CD4-positive, alpha-beta T cell treated with Interleukin-4 for 1 hour (primary cell): ENCODE measurements at regions not wholly inside any gene's neighbourhood (a gene's known extent, or its start where the extent isn't known, plus 50 kb on each side); places are given as distances from the start of the nearest gene placed in this dataset.

Experiments
- DNase-seq, 2 donors: peaks; one replicate each; pipeline ENCODE4 v3.0.0-alpha.2; 2020 to 2022

DNA sequence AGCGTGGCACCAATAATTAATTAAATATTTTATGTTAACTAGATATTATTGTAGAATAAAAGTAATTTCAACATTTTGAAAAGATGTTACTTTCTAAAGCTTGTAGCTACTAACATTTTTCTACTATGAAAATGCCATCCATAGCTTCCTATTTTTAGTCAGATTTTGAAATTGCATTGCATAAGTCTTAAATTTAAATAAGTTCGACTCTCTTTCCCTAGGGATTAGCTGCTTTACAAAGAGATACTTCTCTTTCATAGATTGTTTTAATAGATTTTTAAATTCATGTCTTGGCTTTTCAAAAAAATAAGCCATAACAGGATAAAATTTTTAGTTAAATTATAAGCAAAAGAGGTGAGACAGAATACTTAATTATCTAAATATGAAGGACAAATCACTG lies 1279.6 kb downstream of the KCNT2 start:
- no peak for DNase-seq

DNA sequence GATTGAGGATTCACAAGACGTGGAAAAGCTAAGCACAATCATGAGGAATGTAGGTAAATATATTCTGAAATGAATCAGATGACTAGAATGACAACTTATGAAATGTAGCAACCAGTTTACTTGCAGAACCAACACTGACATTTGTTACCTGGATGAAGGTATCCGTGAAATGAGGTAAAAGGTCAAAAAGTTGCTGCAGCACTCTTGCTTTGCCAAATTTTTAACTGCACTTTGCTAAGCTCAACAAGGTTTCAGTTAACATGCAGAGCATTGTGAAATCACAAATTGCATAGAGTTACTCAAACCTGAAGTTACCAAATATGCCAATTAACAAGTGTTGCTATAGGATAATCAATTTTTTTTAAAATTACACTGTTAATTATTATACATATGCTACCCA lies 1280.1 kb downstream of the KCNT2 start:
- no peak for DNase-seq

DNA sequence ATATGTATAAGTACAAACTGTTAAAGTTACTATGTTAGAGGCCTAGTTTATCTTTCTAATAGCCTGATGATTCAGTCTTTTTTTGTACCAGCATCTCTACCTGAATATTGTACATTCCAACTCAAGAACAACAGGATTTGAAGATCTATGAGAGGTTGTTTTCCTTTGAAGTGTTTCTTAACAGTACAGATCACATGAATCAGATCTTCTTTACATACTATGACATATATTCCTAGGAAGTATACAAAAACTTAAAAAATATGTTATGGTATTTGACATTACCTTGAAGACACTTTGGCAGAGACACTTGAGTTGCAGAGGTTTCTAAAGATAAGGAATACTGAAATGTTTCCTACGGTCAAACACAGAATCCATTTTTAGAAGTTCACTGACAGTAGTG lies 1280.9 kb downstream of the KCNT2 start:
- no peak for DNase-seq

DNA sequence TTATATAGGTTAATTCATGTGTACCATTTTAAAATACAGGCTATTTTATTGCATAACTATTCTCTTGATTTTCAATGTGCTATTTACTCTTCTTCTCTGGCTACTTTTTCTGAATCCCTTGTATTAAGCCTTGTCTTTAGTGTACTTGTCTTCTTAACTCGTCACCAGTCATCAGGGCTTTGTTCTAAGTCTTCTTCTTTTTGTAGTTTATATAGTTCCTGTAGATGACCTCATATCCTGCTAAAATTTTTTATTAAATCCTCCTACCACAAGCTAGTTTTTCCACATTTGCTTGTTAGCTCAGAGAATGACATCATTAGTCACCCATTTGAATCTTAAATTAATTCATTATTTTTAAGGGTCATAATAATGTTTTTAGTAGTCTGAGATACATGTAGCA lies 1281.9 kb downstream of the KCNT2 start:
- no peak for DNase-seq

GRCh38 chr1:195325181-195325580 lies 1283.1 kb downstream of the KCNT2 start:
- no peak for DNase-seq

- DNase-seq = no peak
Observed at GRCh38 chr1:195306281-195306680, 1302.0 kb downstream of the KCNT2 start.

DNA sequence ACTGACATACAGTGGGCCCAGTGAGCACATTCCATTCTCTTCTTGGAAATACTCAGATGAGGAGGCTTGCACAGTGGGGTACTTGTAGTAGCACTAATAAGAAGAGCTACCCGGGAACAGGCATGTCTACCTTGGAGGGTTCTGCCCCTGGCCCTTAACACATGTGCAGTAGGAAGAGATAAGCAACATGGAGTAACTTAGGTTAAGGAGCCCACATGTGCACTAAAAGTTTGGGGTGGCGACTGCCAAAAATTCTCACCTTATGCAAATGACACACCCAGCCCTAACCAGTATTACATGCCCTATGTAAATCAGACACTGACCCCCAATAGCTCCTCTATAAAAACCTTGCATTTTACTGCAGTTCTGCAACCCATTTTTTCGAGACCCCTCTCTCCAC lies 1313.3 kb downstream of the KCNT2 start:
- no peak for DNase-seq

- DNase-seq = no peak
Observed at GRCh38 chr1:195278644-195279043, 1329.6 kb downstream of the KCNT2 start.

DNA sequence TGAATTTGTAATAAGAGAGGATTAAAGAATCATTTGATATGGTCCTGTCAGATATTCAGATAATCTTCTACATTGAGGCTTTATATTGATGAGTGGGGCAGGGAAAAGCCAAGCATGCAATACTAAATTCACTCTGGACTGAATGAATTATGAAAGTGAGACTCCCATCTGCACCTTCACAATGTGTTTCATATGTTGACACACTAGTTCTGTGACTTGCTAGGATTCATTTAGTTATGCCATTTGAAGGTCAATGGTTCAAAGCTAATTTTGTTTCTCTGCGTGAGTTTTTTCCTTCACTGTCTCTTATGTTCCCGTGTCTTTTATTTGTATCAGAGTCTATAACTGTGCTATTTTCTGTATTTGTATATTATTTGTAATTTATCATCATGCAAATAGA lies 1332.5 kb downstream of the KCNT2 start:
- no peak for DNase-seq

GRCh38 chr1:195251900-195252299 lies 1356.3 kb downstream of the KCNT2 start:
- DNase-seq = no peak

DNA sequence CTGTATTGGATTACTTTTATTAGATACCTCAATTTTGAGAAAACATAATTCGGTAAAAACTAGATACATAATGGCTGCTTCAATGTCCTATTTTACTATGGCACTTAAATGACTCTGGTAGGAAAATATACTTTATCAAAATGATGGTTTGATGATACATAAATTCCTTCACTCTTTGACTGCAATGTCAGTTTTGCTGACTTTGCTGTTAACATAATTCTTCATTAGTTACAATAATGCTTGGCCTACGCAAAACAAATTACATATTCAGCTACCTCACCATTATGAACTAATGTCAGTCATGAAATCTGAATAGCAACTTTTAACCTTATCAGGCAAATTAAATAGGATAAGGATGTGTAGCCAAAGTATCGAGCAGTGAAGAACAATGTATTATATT lies 1364.7 kb downstream of the KCNT2 start:
- DNase-seq = no peak

DNA sequence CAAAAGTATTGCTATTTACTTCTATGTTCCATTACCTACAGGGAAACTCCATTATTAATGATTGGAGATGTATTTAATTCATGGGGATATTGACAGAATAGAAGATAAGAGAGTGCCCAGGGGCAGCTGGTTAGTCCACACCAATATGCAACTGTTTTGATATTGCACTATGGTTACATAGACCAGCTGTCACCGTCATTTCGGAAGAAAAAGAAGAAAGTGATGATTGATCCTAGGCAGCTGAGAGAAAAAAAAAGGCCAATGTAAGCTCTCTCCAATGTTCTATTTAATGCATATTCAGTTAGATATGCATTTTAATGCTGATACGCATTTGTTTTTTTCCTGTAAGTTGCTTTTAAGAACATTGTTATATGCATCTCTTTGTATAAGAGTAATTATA lies 1367.2 kb downstream of the KCNT2 start:
- no peak for DNase-seq

DNA sequence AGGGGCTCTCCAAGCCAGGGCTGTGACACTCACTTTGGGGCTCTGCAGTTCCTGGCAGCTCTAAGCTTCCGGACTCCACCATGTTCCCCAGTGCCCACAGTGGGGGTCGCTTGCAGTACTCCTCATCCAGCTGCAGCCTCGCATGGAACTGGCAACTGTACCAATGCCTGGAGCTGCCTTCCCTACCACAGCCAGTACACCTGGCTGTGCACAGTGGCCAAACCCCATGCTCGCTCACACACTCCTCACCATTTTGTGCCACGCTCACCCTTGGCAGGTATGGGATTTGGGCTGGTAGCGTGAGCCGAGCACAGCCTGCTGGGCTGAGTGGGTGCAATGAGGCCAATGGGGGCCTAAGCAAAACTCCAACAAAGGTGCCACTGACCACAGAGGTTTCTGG lies 1369.9 kb downstream of the KCNT2 start:
- no peak for DNase-seq

DNA sequence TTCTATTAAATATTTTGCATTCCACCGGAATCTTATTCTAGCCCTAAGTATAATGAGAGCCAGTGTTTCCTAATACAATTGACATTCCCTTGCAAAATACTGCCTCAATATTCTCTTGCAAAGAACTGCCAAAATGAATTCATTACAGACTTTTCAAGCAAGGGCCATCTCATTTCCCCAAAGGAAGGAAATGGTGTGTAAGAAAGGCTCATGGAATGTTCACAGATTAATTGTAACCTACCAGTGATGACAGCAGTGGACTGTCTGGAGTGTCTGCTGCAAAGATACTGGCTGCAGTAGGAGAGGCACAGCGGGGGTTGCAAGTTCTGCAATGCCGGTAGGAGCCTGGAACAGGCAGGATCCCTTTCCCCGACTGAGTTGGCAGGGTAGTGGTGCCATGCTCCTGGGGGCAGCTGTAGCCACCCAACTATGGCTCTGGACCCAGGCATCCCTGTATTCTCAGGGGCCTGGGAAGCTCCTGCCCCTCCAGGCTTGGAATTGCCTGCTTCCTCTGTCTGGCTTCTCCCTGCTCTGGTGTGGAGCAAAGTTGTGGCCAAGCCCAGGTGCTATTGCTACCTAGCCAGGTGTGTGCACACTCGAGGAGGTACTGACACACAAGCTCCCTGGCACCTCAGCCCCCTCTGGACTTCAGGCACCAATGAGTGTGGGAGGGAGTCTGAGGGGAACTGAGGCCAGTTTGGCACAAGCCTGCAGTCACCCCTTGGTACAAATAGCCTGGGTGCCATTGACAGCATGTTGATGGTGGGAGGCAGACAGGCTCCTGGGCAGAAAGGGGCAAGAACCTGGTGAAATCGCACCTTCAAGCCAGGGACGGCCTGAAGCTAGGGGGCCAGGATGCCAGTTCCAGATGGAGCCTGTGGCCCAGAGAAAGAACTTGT lies 1371.0 kb downstream of the KCNT2 start:
- DNase-seq = no peak

DNA sequence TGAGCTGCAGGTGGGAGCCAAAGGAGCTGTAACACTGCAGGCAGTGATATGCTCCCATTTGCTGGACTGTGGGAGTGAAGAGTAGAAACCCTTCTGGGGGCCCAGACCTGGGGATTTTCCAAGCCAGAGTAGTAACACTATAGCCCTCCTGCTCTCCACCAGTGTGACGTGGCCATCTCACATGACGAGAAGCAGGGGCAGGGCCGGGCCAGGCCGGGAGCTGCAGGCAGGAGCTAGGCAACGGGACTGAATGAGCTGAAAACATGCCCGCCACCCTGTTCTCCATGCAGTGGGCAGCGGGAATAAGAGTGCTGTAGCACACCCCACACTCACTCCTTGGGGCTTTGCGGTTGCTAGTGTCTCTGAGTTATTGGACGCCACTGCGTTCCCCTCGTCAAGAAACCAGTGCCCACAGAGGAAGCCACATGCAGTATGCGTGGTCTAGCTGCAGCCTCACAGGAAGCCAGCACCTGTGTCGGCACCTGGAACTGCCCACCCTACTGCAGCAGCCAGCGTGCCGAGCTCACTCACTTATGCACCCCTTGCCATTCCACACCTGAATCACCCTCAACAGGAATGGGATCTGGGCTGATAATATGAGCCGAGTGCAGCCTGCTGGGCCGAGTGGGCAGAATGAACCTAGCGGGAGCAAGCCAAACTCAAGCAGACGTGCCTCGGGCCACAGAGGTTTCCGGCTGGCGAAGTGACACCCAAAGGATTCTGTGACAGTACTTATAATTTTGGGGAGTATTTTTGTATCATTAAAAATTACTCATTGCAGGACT lies 1389.6 kb downstream of the KCNT2 start:
- DNase-seq = no peak

DNA sequence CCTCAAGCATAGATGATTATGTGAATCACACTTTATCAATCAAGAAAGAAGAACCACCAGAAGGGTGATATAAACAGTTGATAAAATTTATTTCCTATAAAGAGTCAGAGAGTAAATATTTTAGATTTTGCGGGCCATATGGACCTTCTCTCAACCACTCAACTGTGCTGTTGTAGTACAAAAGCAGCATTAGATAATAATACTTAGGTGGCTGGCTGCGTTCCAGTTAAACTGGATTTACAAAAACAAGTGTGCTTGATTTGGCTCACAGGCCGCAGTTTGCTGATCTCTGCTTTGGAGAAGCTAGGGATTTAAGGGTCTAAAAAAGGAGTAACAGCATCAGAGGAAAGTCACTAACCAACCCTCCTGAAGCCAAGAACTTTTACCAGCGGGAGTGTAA lies 1406.0 kb downstream of the KCNT2 start:
- no peak for DNase-seq

- DNase-seq = no peak
Observed at GRCh38 chr1:195200772-195201171, 1407.5 kb downstream of the KCNT2 start.

GRCh38 chr1:195197116-195197515 lies 1411.1 kb downstream of the KCNT2 start:
- DNase-seq = no peak

DNA sequence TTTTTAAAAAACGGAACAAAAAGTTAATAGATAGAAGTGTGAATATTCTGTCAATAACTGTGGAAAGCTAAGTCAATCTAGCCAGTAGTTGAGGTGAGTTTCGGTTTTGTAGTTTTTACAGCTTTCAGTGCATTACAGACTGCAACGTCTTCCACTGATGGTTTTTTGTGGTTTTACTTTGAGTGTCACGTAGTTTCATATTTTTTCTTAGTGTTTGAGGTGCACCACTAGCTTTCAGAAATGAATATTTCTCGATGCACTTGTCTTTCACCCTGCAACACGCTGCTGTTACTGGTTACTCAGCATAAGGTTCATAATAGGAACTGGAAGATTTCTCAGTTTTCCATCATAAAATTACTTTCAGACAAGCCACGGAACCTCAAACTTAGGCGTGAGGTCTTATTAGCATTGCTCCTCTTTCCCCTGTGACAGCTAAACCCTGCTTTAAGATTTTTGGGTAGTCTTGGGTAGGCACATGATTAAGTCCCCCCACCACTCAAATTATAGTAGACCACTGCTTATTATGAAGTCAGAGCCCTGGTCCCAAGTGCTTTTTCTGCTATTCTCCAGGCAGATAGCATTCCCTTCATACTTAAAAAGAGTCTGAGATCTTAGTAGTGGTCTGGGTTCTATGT lies 1412.7 kb downstream of the KCNT2 start:
- peak in 1 of 2 donors; percentile 28 for DNase-seq

DNA sequence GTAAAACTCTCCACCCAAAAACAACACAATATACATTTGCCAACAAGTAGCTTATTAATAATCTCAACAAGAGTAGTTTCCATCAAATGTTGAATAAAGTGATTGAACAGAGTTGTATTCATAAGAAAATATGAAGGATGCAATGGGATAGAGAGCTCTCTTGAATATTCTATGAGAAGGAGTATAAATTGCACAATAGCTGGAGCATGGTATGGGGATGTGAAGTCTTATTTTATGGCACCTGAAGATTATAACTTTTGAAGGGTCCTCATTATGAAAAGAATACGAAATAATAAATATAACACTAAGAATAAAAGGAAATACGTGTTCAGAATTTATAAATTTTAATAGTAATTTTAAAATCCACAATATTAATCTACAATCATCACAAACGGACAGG lies 1415.1 kb downstream of the KCNT2 start:
- DNase-seq = no peak

- DNase-seq = no peak
Observed at GRCh38 chr1:195188821-195189220, 1419.4 kb downstream of the KCNT2 start.

GRCh38 chr1:195186544-195186943 lies 1421.7 kb downstream of the KCNT2 start:
- no peak for DNase-seq

GRCh38 chr1:195185736-195186135 lies 1422.5 kb downstream of the KCNT2 start:
- no peak for DNase-seq

GRCh38 chr1:195185321-195185720 lies 1422.9 kb downstream of the KCNT2 start:
- DNase-seq = no peak
